H9 (cell line): ENCODE measurements at regions not wholly inside any gene's neighbourhood (a gene's known extent, or its start where the extent isn't known, plus 50 kb on each side); places are given as distances from the start of the nearest gene placed in this dataset.

ENCODE experiments used
- DNase-seq: peaks from one replicate; pipeline ENCODE4 v3.0.0-alpha.2; 2017
- H2AFZ ChIP-seq: one replicate; pipeline ENCODE4 v1.6.1; 2013; ENCODE audit warnings: mild to moderate bottlenecking, low read length, control low read depth, moderate library complexity
- H2AK5ac ChIP-seq: 2 replicates; pipeline ENCODE4 v1.6.1; 2013; ENCODE audit warnings: low read length, control low read depth, mixed read lengths; ENCODE audit not compliant: insufficient read length
- H2BK120ac ChIP-seq: one replicate; pipeline ENCODE4 v1.6.1; 2013; ENCODE audit warnings: low read depth, mild to moderate bottlenecking, low read length, control low read depth, inconsistent platforms; ENCODE audit not compliant: poor library complexity, severe bottlenecking
- H2BK12ac ChIP-seq: 2 replicates; pipeline ENCODE4 v1.6.1; 2013; ENCODE audit warnings: low read length, control low read depth, mixed read lengths, low read depth; ENCODE audit not compliant: insufficient read length
- H2BK15ac ChIP-seq: 2 replicates; pipeline ENCODE4 v1.6.1; 2013; ENCODE audit warnings: low read depth, low read length, control low read depth
- H2BK20ac ChIP-seq: one replicate; pipeline ENCODE4 v1.6.1; 2013; ENCODE audit warnings: low read depth, mild to moderate bottlenecking, low read length, control low read depth, inconsistent platforms; ENCODE audit not compliant: poor library complexity, severe bottlenecking
- H2BK5ac ChIP-seq: 2 replicates; pipeline ENCODE4 v1.6.1; 2013; ENCODE audit warnings: low read length, control low read depth, mixed read lengths; ENCODE audit not compliant: insufficient read length
- H3K14ac ChIP-seq: 2 replicates; pipeline ENCODE4 v1.6.1; 2013; ENCODE audit warnings: low read length, control low read depth; ENCODE audit not compliant: insufficient read depth
- H3K18ac ChIP-seq: 2 replicates; pipeline ENCODE4 v1.6.1; 2013; ENCODE audit warnings: low read depth, mild to moderate bottlenecking, mixed read lengths, low read length, control low read depth; ENCODE audit not compliant: insufficient read length
- H3K23ac ChIP-seq: 2 replicates; pipeline ENCODE4 v1.6.1; 2013; ENCODE audit warnings: low read length, control low read depth, mixed read lengths, low read depth; ENCODE audit not compliant: insufficient read length
- H3K23me2 ChIP-seq: 2 replicates; pipeline ENCODE4 v1.6.1; 2013; ENCODE audit warnings: low read depth, mild to moderate bottlenecking, mixed read lengths, low read length, control low read depth; ENCODE audit not compliant: insufficient read length, poor library complexity, severe bottlenecking
- H3K27ac ChIP-seq: 2 replicates; pipeline ENCODE4 v1.5.1; 2013; ENCODE audit warnings: low read length, control low read depth, mixed read lengths, low read depth; ENCODE audit not compliant: insufficient read length
- H3K27me3 ChIP-seq: 2 replicates; pipeline ENCODE4 v1.6.1; 2013; ENCODE audit warnings: low read length, control low read depth, inconsistent platforms; ENCODE audit not compliant: insufficient read depth
- H3K4ac ChIP-seq: 2 replicates; pipeline ENCODE4 v1.6.1; 2013; ENCODE audit warnings: low read depth, mild to moderate bottlenecking, control low read depth, inconsistent platforms, low read length, moderate library complexity
- H3K4me1 ChIP-seq: 2 replicates; pipeline ENCODE4 v1.6.1; 2013; ENCODE audit warnings: low read length, control low read depth, inconsistent platforms; ENCODE audit not compliant: insufficient read depth
- H3K4me2 ChIP-seq: 2 replicates; pipeline ENCODE4 v1.6.1; 2013; ENCODE audit warnings: low read length, control low read depth, mixed read lengths; ENCODE audit not compliant: insufficient read length, insufficient read depth
- H3K56ac ChIP-seq: 2 replicates; pipeline ENCODE4 v1.6.1; 2013; ENCODE audit warnings: low read depth, mild to moderate bottlenecking, mixed read lengths, low read length, control low read depth; ENCODE audit not compliant: insufficient read length
- H3K79me1 ChIP-seq: 2 replicates; pipeline ENCODE4 v1.6.1; 2013; ENCODE audit warnings: low read depth, mild to moderate bottlenecking, moderate library complexity, low read length, control low read depth, inconsistent platforms; ENCODE audit not compliant: insufficient read depth, poor library complexity, severe bottlenecking
- H3K79me2 ChIP-seq: 2 replicates; pipeline ENCODE4 v1.6.1; 2013; ENCODE audit warnings: low read length, control low read depth, inconsistent platforms; ENCODE audit not compliant: insufficient read depth
- H3K9ac ChIP-seq: 2 replicates; pipeline ENCODE4 v1.6.1; 2013; ENCODE audit warnings: low read length, control low read depth, mixed read lengths; ENCODE audit not compliant: insufficient read length; ENCODE audit errors: extremely low read depth
- H3K9me3 ChIP-seq: one replicate; pipeline ENCODE4 v1.6.1; 2013; ENCODE audit warnings: low read depth, low read length, inconsistent platforms; ENCODE audit not compliant: control insufficient read depth
- H3T11ph ChIP-seq: one replicate; pipeline ENCODE4 v1.6.1; 2013; ENCODE audit warnings: mild to moderate bottlenecking, low read length, control low read depth, inconsistent platforms
- H4K20me1 ChIP-seq: one replicate; pipeline ENCODE4 v1.6.1; 2013; ENCODE audit not compliant: control insufficient read depth, insufficient read length, insufficient read depth
- H4K5ac ChIP-seq: 2 replicates; pipeline ENCODE4 v1.6.1; 2013; ENCODE audit warnings: low read depth, mild to moderate bottlenecking, mixed read lengths, low read length, control low read depth; ENCODE audit not compliant: insufficient read length
- H4K8ac ChIP-seq: replicated peaks from 2 replicates; pipeline ENCODE4 v1.6.1; 2013; ENCODE audit warnings: low read length, control low read depth, mixed read lengths, low read depth; ENCODE audit not compliant: insufficient read length
- H4K91ac ChIP-seq: 2 replicates; pipeline ENCODE4 v1.6.1; 2013; ENCODE audit warnings: low read depth, mild to moderate bottlenecking, moderate library complexity, mixed read lengths, low read length, control low read depth; ENCODE audit not compliant: insufficient read length
- H3K27ac Mint-ChIP-seq, 3 experiments: 2 replicates in 2 of 3; 3 replicates in 1 of 3; pipeline ENCODE4 v1.8.0; 2020 to 2021; ENCODE audit warnings: mixed read lengths in 3 of 3, mild to moderate bottlenecking in 1 of 3, moderate library complexity in 1 of 3
- H3K27me3 Mint-ChIP-seq: 2 replicates; pipeline ENCODE4 v1.8.0; 2021; ENCODE audit warnings: low read depth, mild to moderate bottlenecking, moderate library complexity, mixed read lengths
- H3K36me3 Mint-ChIP-seq, 3 experiments: 2 replicates in 2 of 3; 3 replicates in 1 of 3; pipeline ENCODE4 v1.8.0; 2020 to 2021; ENCODE audit warnings: low read depth in 3 of 3, mixed read lengths in 3 of 3; ENCODE audit not compliant: insufficient read depth in 1 of 3
- H3K4me1 Mint-ChIP-seq, 2 experiments: 2 replicates each; pipeline ENCODE4 v1.8.0; 2020; ENCODE audit warnings: mixed read lengths in 2 of 2
- H3K4me3 Mint-ChIP-seq, 2 experiments: 2 replicates in 1 of 2; 3 replicates in 1 of 2; pipeline ENCODE4 v1.8.0; 2020 to 2021; ENCODE audit warnings: mild to moderate bottlenecking in 2 of 2, mixed read lengths in 2 of 2, moderate library complexity in 1 of 2
- H3K9me3 Mint-ChIP-seq, 2 experiments: 2 replicates in 1 of 2; 3 replicates in 1 of 2; pipeline ENCODE4 v1.8.0; 2020; ENCODE audit warnings: mild to moderate bottlenecking in 2 of 2, mixed read lengths in 2 of 2, moderate library complexity in 1 of 2
- CTCF ChIP-seq: fragments of 200-600 bp; sonication (generic); conservative IDR thresholded peaks from 3 replicates; pipeline ENCODE4 v1.8.0; 2021; ENCODE audit warnings: antibody characterized with exemption, mild to moderate bottlenecking
- WGBS: extraction: QIAGEN DNeasy Blood & Tissue Kit; methylation state at CpG from one replicate; pipeline ENCODE4 v1.1.7; 2013; ENCODE audit warnings: missing lambda C conversion rate, low lambda C conversion rate, mixed read lengths; ENCODE audit not compliant: insufficient read length; ENCODE audit errors: extremely low coverage; 5-methylcytosine and 5-hydroxymethylcytosine counted together

GRCh38 chr17:77555741-77556291 is 402.7 kb upstream of the TNRC6C start:
- H3T11ph ChIP-seq = no peak overlapping the region
- no peaks in the 10 kb centered on the region for H3K9me3 ChIP-seq
- H3K36me3 Mint-ChIP-seq = no peaks in the 10 kb centered on the region
- H2BK15ac ChIP-seq = no peak overlapping the region
- H4K91ac ChIP-seq = no peak overlapping the region
- no peak overlapping the region for H3K4ac ChIP-seq
- H4K8ac ChIP-seq = no peak overlapping the region
- no peak overlapping the region for H2AK5ac ChIP-seq
- H2AFZ ChIP-seq = no peak overlapping the region
- no peak overlapping the region for H3K56ac ChIP-seq
- no peak for DNase-seq
- H3K27me3 Mint-ChIP-seq = peaks cover 26% of the 10 kb centered on the region
- H3K79me2 ChIP-seq = no peaks in the 10 kb centered on the region
- H4K5ac ChIP-seq = no peak overlapping the region
- H2BK12ac ChIP-seq = no peak overlapping the region
- no peak overlapping the region for H3K4me3 Mint-ChIP-seq
- no peak overlapping the region for H3K18ac ChIP-seq
- H3K79me1 ChIP-seq = no peaks in the 10 kb centered on the region
- H3K27me3 ChIP-seq = no peaks in the 10 kb centered on the region; the same call in 1 of the 2 replicates
- H3K27ac ChIP-seq = no peak overlapping the region
- H4K20me1 ChIP-seq = no peaks in the 10 kb centered on the region
- no peak for TF ChIP-seq CTCF
- no peaks in the 10 kb centered on the region; a peak in 1 of 5 replicates for H3K9me3 Mint-ChIP-seq
- no peak overlapping the region for H2BK120ac ChIP-seq
- no peak overlapping the region for H2BK20ac ChIP-seq
- no peak overlapping the region for H3K14ac ChIP-seq
- no peaks in the 10 kb centered on the region for H3K23me2 ChIP-seq
- H3K23ac ChIP-seq = no peak overlapping the region
- H3K4me1 ChIP-seq = no peaks in the 10 kb centered on the region
- no peak overlapping the region for H3K9ac ChIP-seq
- no CpG with 5 or more reads among the region's 11 CpGs for WGBS
- no peak overlapping the region for H3K27ac Mint-ChIP-seq
- H3K4me2 ChIP-seq = no peak overlapping the region
- peaks cover 4 to 17% of the 10 kb centered on the region in 2 experiments for H3K4me1 Mint-ChIP-seq
- no peak overlapping the region for H2BK5ac ChIP-seq
